Tibial nerve (tissue), 4 donors: ENCODE measurements at regions not wholly inside any gene's neighbourhood (a gene's known extent, or its start where the extent isn't known, plus 50 kb on each side); places are given as distances from the start of the nearest gene placed in this dataset.

Source experiments
- CTCF ChIP-seq, 5 experiments: fragments of 200-600 bp in 3 of 5; fragments of 450-650 bp in 2 of 5; sonication (generic) in 3 of 5; IDR thresholded peaks; one replicate each; pipeline ENCODE4 v1.5.1; 2016 to 2019; ENCODE audit warnings: antibody characterized with exemption in 5 of 5, mild to moderate bottlenecking in 3 of 5, moderate library complexity in 2 of 5
- EP300 ChIP-seq, 2 donors: sonication (generic); formaldehyde crosslinking; IDR thresholded peaks; one replicate each; pipeline ENCODE4 v1.6.1; 2017; ENCODE audit warnings: antibody characterized with exemption in 2 of 2, mild to moderate bottlenecking in 1 of 2
- POLR2A ChIP-seq, 2 donors: fragments of 450-650 bp; IDR thresholded peaks; one replicate each; pipeline ENCODE4 v1.6.1; 2017; ENCODE audit warnings: antibody characterized with exemption in 2 of 2, mild to moderate bottlenecking in 2 of 2, moderate library complexity in 2 of 2

DNA sequence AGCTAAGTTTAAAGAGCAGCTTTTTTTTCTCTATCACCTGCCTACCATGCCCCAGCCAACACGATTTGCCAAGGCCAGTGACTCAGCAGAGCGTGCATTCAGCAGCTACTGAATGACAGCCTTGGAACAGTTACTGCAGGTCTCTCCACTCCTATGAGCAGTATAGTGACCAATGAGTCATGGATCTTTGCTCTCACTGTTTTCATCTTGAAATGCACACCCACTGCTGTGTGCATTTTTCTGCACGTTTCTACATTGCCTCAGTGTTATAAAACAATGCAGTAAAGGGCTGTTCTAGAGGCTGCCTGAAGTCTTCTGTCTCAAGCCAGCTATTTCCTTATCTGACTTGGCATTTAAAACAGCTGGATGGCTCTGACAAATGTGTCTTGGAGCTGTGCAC, 66.0 kb upstream of the C4orf54 start:
- TF ChIP-seq POLR2A (IDR thresholded peaks at IDR 0.05) (no peak), CTCF (IDR thresholded peaks at IDR 0.05) (no peak), EP300 (IDR thresholded peaks at IDR 0.05) (no peak)
